HG02938 (cell line): ENCODE measurements at regions not wholly inside any gene's neighbourhood (a gene's known extent, or its start where the extent isn't known, plus 50 kb on each side); places are given as distances from the start of the nearest gene placed in this dataset.

Experiments used
- ATAC-seq: cut with Tn5 transposase; IDR thresholded peaks from one replicate; pipeline ENCODE4 v1.9.1; 2021; ENCODE audit warnings: mild to moderate bottlenecking, moderate library complexity; ENCODE audit not compliant: unreplicated experiment

GRCh38 chr22:46088541-46089311 is 61.6 kb upstream of the PPARA start:
- ATAC-seq: no peak

- no peak for ATAC-seq
These were observed 60.8 kb upstream of the PPARA start for GRCh38 chr22:46089426-46090035.

GRCh38 chr22:46090036-46090591 is 60.2 kb upstream of the PPARA start:
- no peak for ATAC-seq

- no peak for ATAC-seq
These were observed 59.6 kb upstream of the PPARA start for GRCh38 chr22:46090631-46091201.

GRCh38 chr22:46091277-46091977 is 58.9 kb upstream of the PPARA start:
- ATAC-seq: no peak

GRCh38 chr22:46092011-46092410 is 58.3 kb upstream of the PPARA start:
- ATAC-seq: no peak

- no peak for ATAC-seq
These were observed 57.5 kb upstream of the PPARA start for GRCh38 chr22:46092670-46093410.

- no peak for ATAC-seq
These were observed 56.5 kb upstream of the PPARA start for GRCh38 chr22:46093796-46094195.

- no peak for ATAC-seq
These were observed 55.6 kb upstream of the PPARA start for GRCh38 chr22:46094676-46095075.

GRCh38 chr22:46096051-46096450 is 54.3 kb upstream of the PPARA start:
- no peak for ATAC-seq

GRCh38 chr22:46096706-46097230 is 53.6 kb upstream of the PPARA start:
- ATAC-seq: no peak

- ATAC-seq: no peak
These were observed 52.9 kb upstream of the PPARA start for GRCh38 chr22:46097268-46097900.

- no peak for ATAC-seq
These were observed 51.5 kb upstream of the PPARA start for GRCh38 chr22:46098525-46099475.

GRCh38 chr22:46099740-46100139 is 50.6 kb upstream of the PPARA start:
- no peak for ATAC-seq

- no peak for ATAC-seq
These were observed 49.8 kb upstream of the PPARA start for GRCh38 chr22:46100401-46101105.
